GM12878 (cell line): ENCODE measurements at regions not wholly inside any gene's neighbourhood (a gene's known extent, or its start where the extent isn't known, plus 50 kb on each side); places are given as distances from the start of the nearest gene placed in this dataset.

Experiments
- ATAC-seq: fragments of 200-7000 bp; cut with Tn5 transposase; 3 replicates; pipeline ENCODE4 v1.9.1; 2020; ENCODE audit warnings: mild to moderate bottlenecking, moderate library complexity
- BruUV-seq: library from RNA; stranded (reverse); fragments of 400-500 nt; replicated peaks from 2 replicates; lab custom pipeline; 2021; lab: Mats Ljungman, UMichigan
- CTCF ChIA-PET: fragments of 300-600 bp; sonication (Branson Sonifier 250); formaldehyde crosslinking; extraction: SDS; loops from one replicate; lab custom pipeline; 2021; ENCODE audit warnings: inconsistent platforms; lab: Yijun Ruan, JAX
- POLR2A ChIA-PET: fragments of 350-600 bp; formaldehyde crosslinking; extraction: SDS; loops from one replicate; lab custom pipeline; 2021; ENCODE audit warnings: inconsistent platforms; lab: Charles Lee
- RAD21 ChIA-PET: fragments of 300-600 bp; sonication (Branson Sonifier 250); formaldehyde crosslinking; loops from one replicate; lab custom pipeline; 2023; ENCODE audit warnings: antibody characterized with exemption; ENCODE audit not compliant: unreplicated experiment; lab: Charles Lee
- SMC1A ChIA-PET: fragments of 300-600 bp; sonication (Branson Sonifier 250); formaldehyde crosslinking; loops from one replicate; lab custom pipeline; 2023; ENCODE audit not compliant: unreplicated experiment, uncharacterized antibody; lab: Charles Lee
- DNase-seq: peaks from one replicate; pipeline ENCODE4 v3.0.0-alpha.2; 2011; ENCODE audit warnings: low read depth, low spot score
- FAIRE-seq: peaks from 3 replicates; lab custom pipeline; 2011; peaks lifted over from hg19 to GRCh38; lab: Jason Lieb, UNC
- H2AFZ ChIP-seq: 2 replicates; pipeline ENCODE4 v1.6.0; 2011; ENCODE audit warnings: low read depth, low read length, control low read depth; ENCODE audit not compliant: control insufficient read depth
- H3K27ac ChIP-seq: 2 replicates; pipeline ENCODE4 v1.5.1; 2011; ENCODE audit warnings: control low read depth; ENCODE audit not compliant: control insufficient read depth, insufficient read depth
- H3K27me3 ChIP-seq, 2 experiments: replicated peaks in 1 of 2; 2 replicates each; pipeline versions ENCODE4 v1.6.0 to v1.6.1; 2011; ENCODE audit warnings: low read length in 1 of 2; ENCODE audit not compliant: control insufficient read depth in 2 of 2, insufficient read depth in 2 of 2
- H3K36me3 ChIP-seq, 2 experiments: 2 replicates each; pipeline ENCODE4 v1.5.1; 2011; ENCODE audit warnings: low read length in 1 of 2; ENCODE audit not compliant: control insufficient read depth in 2 of 2, insufficient read depth in 2 of 2
- H3K4me1 ChIP-seq: 2 replicates; pipeline ENCODE4 v1.6.1; 2011; ENCODE audit warnings: mild to moderate bottlenecking, low read length, moderate library complexity, mixed read lengths; ENCODE audit not compliant: control insufficient read depth, insufficient read depth
- H3K4me2 ChIP-seq: 2 replicates; pipeline ENCODE4 v1.6.0; 2011; ENCODE audit warnings: control low read depth; ENCODE audit not compliant: control insufficient read depth, insufficient read depth
- H3K4me3 ChIP-seq: fragments of 200-600 bp; sonication (generic); 2 replicates; pipeline ENCODE4 v1.5.1; 2016
- H3K79me2 ChIP-seq: 2 replicates; pipeline ENCODE4 v1.6.0; 2011; ENCODE audit warnings: low read length; ENCODE audit not compliant: control insufficient read depth, insufficient read depth
- H3K9ac ChIP-seq: 2 replicates; pipeline ENCODE4 v1.8.0; 2011; ENCODE audit warnings: low read length, control low read depth, mixed read lengths; ENCODE audit not compliant: control insufficient read depth, insufficient read depth
- H3K9me3 ChIP-seq: replicated peaks from 3 replicates; pipeline ENCODE4 v1.5.1; 2011; ENCODE audit warnings: mild to moderate bottlenecking, low read length; ENCODE audit not compliant: control insufficient read depth, insufficient read depth
- H4K20me1 ChIP-seq: 2 replicates; pipeline ENCODE4 v1.6.0; 2011; ENCODE audit not compliant: control insufficient read depth, insufficient read depth
- CHD1 ChIP-seq: IDR thresholded peaks from 2 replicates; pipeline ENCODE4 v1.6.1; 2012; ENCODE audit warnings: low read depth, low read length, improper control_type of control experiment
- NRF1 ChIP-seq: conservative IDR thresholded peaks from 2 replicates; pipeline ENCODE4 v1.6.1; 2011; ENCODE audit warnings: mild to moderate bottlenecking, low read depth, low read length, improper control_type of control experiment
- POLR2AphosphoS2 ChIP-seq: IDR thresholded peaks from 2 replicates; pipeline ENCODE4 v1.6.1; 2011; ENCODE audit warnings: low read depth, mild to moderate bottlenecking, low read length, improper control_type of control experiment, moderate library complexity
- RAD51 ChIP-seq: fragments of 450-650 bp; IDR thresholded peaks from 2 replicates; pipeline ENCODE4 v1.6.1; 2016; ENCODE audit warnings: moderate library complexity, mild to moderate bottlenecking, inconsistent platforms
- SMAD5 ChIP-seq: IDR thresholded peaks from 2 replicates; pipeline ENCODE4 v1.6.1; 2016; ENCODE audit warnings: antibody characterized with exemption, low read depth
- ZBTB33 ChIP-seq: fragments of 450-650 bp; IDR thresholded peaks from 2 replicates; pipeline ENCODE4 v1.6.1; 2017; ENCODE audit warnings: mild to moderate bottlenecking
- WGBS: methylation state at CpG from one replicate; pipeline ENCODE4 v1.1.6; 2016; ENCODE audit warnings: low lambda C conversion rate; ENCODE audit not compliant: insufficient replicate concordance, insufficient coverage; ENCODE audit errors: missing lambda C conversion rate; 5-methylcytosine and 5-hydroxymethylcytosine counted together
- in situ Hi-C: fragments of 300-500 bp; cut with MboI; formaldehyde crosslinking; loops from 9 replicates; pipeline ENCODE4 v1.14.3; 2018; ENCODE audit warnings: mixed read lengths
- intact Hi-C: fragments of 100-400 bp; cut with micrococcal nuclease; formaldehyde crosslinking; loops from one replicate; pipeline ENCODE4 v1.14.2; 2022; ENCODE audit not compliant: unreplicated experiment

DNA sequence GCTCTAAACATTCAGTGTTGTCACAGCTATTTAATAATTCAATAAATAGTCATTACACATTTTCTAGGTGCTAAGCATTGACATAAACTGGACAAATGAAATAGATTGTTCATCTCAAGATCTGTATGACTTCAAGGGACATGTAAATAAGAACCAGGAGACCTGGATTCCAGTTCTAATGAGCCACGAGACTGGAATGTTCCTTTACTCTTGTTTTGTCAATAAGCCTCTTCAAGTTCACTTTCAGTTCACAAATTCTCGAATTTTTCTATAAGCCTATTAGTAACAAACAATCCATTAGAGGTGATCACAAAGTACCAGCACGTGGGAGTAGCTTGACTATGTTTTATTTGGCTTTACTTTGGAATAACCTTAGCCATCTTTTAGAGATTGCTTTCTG lies 514.0 kb upstream of the SMIM31 start (continued):
- TF ChIP-seq ZBTB33 (no peak), NRF1 (no peak), POLR2AphosphoS2 (no peak)

GRCh38 chr4:164251257-164251656 lies 502.7 kb upstream of the SMIM31 start:
- Histone ChIP-seq H3K4me2 (no peak overlapping the region), H3K36me3 (no peaks in the 10 kb centered on the region), H3K4me3 (no peak overlapping the region), H3K27me3 (no peaks in the 10 kb centered on the region), H3K27ac (no peak overlapping the region), H3K79me2 (no peaks in the 10 kb centered on the region), H2AFZ (no peak overlapping the region), H3K9ac (no peak overlapping the region), H3K4me1 (no peaks in the 10 kb centered on the region), H3K9me3 (no peaks in the 10 kb centered on the region), H4K20me1 (no peaks in the 10 kb centered on the region)
- no TSS peak for BruUV-seq
- CTCF ChIA-PET: no interaction called here
- WGBS: 24% methylated on average over 7 of the region's 7 CpGs
- FAIRE-seq: no peak
- in situ Hi-C loops: no loop called here
- SMC1A ChIA-PET: no interaction called here
- RAD21 ChIA-PET: no interaction called here
- no peak for ATAC-seq
- intact Hi-C loops: no loop called here
- POLR2A ChIA-PET: no interaction called here
- DNase-seq: no peak
- TF ChIP-seq CHD1 (no peak), RAD51 (no peak), SMAD5 (no peak), NRF1 (no peak)
